HG02852 (cell line): ENCODE measurements at regions not wholly inside any gene's neighbourhood (a gene's known extent, or its start where the extent isn't known, plus 50 kb on each side); places are given as distances from the start of the nearest gene placed in this dataset.
"Not testable (repeated sequence)": the region's sequence is repeated elsewhere in the genome, so short reads cannot be mapped to it uniquely, and the experiment has no call there.

Experiments used
- ATAC-seq: cut with Tn5 transposase; IDR thresholded peaks from one replicate; pipeline ENCODE4 v1.9.1; 2021; ENCODE audit warnings: mild to moderate bottlenecking, moderate library complexity; ENCODE audit not compliant: unreplicated experiment

- no peak for ATAC-seq
These were observed 157.2 kb upstream of the EMCN start for GRCh38 chr4:100674976-100675375.

DNA sequence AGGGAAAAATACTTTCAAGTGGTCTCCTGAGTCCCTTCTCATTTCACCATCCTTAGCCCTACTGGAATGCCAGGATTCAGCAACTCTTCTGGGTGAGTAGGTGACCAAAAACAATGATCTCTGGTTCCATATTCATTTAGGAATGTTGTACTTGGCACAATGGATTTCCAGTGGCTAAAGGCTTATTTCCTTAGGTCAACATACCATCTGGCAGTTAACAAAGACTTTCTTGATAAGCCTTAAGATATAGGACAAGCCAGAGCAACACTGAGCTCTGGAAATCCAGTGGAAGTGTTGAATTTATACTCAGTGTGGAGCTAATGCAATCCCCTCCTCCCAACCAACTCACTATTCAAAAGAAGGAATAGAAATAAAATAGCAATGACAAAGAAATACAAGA, 139.4 kb upstream of the EMCN start:
- no peak for ATAC-seq

GRCh38 chr4:100651499-100652175, 133.8 kb upstream of the EMCN start:
- ATAC-seq: no peak

DNA sequence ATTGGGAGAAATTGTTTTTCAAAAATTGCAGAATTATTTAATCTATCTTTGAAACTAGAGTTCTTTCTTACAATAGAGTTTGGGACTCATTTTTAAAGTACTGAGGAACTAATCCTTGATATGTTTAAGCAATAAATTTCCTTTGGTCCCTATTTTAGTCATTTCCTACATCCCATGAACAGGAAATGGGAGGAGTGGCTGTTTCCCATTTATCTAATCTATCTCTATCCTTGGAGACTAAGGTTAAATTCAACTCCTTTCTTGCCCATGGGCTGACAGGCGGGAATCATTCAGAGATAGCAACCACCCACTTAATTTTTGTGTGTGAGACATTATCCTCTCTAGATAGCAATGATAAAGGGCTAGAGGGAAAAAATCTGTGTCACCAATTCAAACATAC, 131.6 kb upstream of the EMCN start:
- ATAC-seq: no peak

GRCh38 chr4:100644150-100644549, 126.3 kb upstream of the EMCN start:
- ATAC-seq: no peak

- ATAC-seq: no peak
These were observed 123.5 kb upstream of the EMCN start for GRCh38 chr4:100641336-100641735.

GRCh38 chr4:100635899-100636298, 118.1 kb upstream of the EMCN start:
- ATAC-seq: no peak

- ATAC-seq: no peak
These were observed 115.4 kb upstream of the EMCN start for GRCh38 chr4:100633269-100633668.

DNA sequence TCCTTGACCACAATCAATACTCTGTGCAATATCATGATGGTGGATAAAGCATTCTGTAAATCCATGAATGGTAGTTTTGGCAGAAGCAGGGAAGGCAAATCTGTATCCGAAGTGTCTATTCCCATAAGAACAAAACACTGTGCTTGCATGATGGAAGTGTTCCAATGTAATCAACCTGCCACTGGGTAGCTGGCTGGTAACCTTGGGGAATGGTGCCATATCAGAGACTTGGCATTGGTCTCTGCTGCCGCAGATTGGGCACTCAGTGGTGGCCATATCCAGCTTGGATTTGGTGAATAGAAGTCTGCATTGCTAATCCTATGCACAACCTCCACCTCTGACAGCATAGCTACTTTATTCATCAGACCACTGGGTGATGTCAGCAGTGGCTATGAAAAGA, 114.3 kb upstream of the EMCN start:
- no peak for ATAC-seq

GRCh38 chr4:100631281-100631968, 113.6 kb upstream of the EMCN start:
- no peak for ATAC-seq

DNA sequence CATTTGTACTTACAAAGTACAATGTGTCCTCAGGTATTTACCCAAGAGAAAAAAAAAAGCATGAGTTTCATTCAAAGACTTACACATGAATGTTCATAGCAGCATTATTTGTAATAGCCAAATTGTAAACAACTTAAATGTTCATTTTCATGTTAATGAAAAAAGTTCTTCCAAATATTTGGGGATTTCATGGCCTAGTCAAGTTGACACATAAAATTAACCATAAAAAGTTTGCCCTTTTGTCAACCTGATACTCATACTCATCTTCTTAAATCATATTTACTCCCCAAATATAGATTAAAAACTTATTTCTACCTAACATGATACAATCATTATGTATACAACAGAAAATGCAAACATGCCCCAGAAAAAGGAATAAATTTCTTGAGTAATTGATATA, 112.5 kb upstream of the EMCN start:
- no peak for ATAC-seq

DNA sequence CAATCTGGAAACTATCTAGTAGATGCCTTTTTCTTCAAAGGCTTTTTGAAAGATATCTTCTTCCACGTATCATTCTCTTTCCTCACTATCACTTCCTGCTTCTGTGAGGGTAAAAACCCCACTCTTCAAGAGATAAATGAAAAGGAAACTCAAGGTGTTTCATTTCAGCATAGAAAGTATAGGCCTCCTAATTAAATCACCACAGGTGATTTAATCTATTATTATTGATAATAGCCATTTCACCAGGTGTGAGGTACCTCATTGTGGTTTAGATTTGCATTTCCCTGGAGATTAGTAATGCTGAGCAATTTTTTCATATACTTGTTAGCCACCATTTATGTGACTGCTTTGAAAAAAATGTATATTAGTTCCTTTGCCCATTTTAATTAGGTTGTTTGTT, 92.0 kb upstream of the EMCN start:
- ATAC-seq: no peak

DNA sequence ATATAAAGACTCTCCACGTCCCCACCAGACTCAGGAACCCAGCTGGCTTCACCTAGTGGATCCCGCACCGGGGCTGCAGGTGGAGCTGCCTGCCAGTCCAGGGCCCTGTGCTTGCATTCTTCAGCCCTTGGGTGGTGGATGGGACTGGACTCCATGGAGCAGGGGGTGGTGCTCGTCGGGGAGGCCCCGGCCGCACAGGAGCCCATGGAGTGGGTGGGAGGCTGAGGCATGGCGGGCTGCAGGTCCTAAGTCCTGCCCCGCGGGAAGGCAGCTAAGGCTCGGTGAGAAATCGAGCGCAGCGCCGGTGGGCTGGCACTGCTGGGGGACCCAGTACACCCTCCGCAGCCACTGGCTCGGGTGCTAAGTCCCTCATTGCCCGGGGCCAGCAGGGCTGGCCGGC, 90.8 kb upstream of the EMCN start:
- ATAC-seq: not testable (repeated sequence)

DNA sequence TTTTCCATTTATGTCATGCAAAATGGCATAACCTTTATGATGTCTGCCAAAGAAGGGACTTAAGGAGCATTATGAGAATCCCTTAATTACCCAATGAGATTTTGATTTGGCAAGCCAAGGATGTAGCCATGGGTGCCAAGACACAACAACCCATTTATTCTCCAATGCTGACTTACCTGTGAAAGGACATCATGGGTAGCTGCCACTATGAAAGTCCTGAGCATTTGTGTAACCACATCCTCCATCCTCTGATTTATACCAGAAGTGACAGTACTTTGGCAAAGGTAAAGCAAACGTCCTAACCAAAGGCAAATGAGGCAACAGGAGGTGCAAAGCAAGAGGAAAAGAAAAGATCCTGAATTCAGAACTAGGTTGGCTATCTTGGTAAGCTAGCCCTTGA, 87.3 kb upstream of the EMCN start:
- no peak for ATAC-seq

- ATAC-seq: no peak
These were observed 76.1 kb upstream of the EMCN start for GRCh38 chr4:100593935-100594334.

DNA sequence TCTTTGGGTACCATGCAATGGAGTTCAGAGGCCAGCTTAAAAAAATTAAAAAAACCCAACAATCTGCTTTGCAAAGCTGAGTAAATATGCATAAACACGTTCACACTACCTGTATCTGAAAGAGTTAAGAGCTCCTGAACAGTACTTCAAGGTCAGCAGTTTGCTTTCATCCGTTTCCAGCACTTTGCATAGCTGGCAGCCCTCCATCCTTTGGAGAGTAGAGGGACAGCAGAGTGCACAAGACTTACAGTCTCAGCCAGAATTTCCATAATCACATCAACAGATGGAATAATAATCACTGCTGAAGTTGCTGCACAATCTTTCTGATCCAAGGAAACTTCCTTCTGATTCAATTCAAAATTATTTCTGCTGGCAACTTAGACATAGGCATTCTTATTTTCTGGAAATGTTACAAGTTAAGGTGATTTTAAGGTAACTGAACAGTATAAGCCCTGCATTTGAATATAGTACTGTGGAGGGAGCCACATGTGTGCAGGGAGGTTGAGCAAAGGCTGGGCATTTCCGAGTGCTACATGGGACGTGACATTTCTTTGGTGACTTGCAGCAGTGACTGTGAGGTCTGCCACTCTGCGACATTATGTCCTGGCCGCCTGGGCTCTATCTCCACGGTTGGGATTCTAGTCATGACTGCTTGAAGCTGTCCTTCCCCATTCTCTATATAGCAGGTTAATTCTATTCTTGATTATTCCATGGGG, 73.5 kb upstream of the EMCN start:
- ATAC-seq: no peak

- no peak for ATAC-seq
These were observed 72.5 kb upstream of the EMCN start for GRCh38 chr4:100590325-100590724.

DNA sequence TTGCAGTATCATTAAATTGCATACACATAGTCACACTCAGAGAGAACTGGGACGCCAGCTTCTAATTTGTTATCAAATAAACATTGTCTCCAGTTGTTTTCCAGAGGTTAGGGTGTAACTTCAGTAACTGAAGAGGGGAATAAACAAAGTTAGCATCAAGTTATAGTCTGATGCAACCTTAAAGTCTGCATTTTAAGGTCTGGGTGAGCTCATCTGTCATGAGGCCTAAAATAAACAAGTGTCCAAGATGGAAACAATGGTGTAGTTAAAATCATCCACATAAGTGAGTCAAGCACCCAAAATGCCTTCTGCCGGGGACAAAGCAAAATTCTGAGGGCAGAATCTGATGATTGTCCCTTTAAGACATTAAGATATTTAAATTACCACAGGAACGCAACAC, 70.3 kb upstream of the EMCN start:
- no peak for ATAC-seq

DNA sequence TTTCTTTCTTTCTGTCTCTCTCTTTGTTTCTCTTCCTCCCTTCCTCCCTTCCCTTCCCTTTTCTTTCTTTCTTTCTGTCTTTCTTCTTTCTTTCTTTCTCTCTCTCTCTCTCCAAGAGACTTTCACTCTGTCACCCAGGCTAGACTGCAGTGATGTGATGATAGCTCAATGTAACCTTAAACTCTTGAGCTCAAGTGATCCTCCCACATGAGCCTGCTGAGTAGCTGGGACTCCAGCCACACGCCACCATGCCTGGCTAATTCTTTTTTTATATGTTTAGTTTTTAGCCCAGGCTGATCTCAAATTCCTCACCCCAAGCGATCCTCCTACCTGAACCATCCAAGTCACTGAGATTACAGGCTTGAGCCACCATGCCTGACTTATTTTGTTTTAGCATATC, 64.3 kb upstream of the EMCN start:
- ATAC-seq: no peak

DNA sequence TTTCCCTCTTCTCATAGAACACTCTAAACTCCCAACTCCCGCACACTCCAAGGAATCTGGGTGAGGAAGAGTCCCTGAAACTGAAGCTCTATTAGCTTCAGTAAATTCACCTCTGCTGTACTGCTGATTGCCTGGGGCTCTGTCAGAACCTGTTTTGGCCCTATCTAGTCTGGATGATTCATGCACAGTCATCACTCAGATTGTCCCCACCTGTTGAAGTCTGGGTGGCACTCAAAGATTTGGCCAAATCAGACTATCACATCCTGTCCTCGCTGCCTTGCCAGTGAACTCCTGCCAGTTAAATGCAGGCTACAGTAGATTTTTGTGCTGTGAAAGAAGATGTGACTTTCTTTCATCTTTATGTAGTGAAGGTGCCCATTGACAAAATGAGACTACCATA, 63.5 kb upstream of the EMCN start:
- ATAC-seq: no peak

- no peak for ATAC-seq
These were observed 58.7 kb upstream of the EMCN start for GRCh38 chr4:100576570-100576969.

DNA sequence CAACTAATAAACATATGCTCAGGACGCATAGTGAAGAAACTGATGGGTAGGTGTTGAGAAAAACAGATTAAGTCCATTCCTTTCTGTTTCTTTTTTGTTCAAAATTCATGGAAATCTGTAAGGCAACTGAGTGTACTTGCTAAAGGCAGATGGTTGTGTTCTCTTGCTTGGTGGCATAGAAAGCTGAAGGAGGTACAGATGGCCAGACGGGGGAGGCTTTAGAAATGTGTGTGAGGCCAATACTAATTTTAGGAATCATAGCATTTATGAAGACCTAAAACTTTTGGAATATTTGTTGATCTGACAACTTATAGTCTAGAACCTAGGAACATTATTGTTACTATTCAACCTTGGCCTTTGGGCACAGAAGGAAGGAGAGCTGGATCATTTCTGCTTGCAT, 56.8 kb upstream of the EMCN start:
- no peak for ATAC-seq
